Activated CD8-positive, alpha-beta memory T cell treated with anti-CD3 and anti-CD28 coated beads for 48 hours (primary cell): ENCODE measurements at regions not wholly inside any gene's neighbourhood (a gene's known extent, or its start where the extent isn't known, plus 50 kb on each side); places are given as distances from the start of the nearest gene placed in this dataset.
"Not testable (repeated sequence)": the region's sequence is repeated elsewhere in the genome, so short reads cannot be mapped to it uniquely, and the experiment has no call there.

Experiments
- DNase-seq, 3 experiments: peaks; one replicate each; pipeline ENCODE4 v3.0.0-alpha.2; 2020; ENCODE audit warnings: low read depth in 2 of 3, low spot score in 2 of 3

DNA sequence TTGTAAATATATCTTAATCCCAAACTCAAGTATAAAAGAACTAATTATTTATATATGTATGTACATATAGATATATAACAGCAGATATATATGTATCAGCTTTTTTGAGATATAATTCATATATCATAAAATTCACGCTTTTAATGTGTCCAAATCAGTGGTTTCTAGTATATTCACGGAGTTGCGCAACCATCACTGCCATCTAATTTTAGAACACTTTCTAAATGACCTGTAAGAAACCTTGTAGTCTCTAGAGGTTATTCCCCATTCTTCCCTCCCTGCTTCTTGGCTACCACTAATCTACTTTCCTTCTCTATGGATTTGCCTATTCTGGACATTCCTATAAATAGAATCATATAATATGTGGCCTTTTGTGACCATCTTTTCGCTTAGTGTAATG, 163.5 kb upstream of the TCF4 start:
- DNase-seq: no peak

DNA sequence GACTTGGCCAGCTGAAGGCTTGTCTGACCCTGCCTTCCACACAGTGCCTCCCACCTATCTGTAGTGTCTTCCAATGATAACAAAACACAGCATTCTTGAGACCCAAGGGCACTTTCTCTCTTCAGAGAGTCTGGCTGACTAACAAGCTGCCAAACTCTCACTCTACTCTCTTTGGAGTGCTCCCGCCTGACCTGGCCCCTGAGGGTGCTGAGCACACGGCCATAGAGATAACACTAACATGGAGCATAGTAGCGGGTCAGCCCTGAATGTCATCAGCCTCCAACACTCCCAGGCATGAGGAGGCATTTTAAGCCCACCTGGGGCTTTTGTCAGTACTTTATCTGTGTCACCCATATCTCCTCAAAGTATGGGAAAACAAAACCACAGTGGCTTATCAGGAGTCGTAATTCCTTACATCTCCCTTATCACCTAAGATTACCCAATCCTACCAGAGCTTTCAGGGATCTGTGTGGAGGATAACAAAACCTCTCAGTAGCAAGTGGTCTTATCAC, 160.3 kb upstream of the TCF4 start:
- no peak for DNase-seq

DNA sequence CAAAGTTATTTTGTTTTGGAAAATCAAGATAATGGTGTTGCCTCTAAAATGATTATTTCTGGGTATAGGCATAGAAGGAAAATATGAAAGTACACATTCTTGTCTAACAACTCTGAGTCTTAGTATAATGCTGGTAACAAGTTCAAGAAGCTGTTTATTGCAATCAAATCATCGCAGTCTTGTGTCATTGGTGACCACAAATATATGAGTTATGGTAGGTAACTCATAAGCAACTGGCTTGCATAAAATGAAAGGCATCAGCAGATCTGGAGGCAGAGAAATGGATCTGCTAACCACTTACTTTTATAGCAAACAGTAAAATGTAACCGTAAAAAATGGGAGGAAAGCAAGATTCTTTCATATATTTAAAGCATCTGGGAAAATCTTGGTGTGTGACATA, 156.2 kb upstream of the TCF4 start:
- DNase-seq: no peak

DNA sequence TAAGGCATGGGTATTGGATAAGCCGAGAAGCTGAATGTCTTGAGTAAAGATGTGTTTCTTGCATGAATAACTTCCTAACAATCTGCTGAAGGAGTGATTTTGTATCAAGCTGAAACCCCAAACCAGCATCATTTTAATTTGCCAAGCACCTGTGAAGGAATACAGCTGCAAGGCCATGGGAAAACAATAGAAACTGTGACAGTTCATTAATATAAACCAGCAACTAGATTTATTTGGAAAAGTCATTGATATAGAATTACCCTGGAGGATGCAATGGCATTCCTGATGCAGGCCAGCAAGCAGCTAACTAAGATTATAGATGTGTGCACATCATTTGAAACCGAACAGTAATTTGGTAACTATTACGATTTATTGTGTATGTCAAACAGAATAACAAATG, 155.7 kb upstream of the TCF4 start:
- DNase-seq: no peak

DNA sequence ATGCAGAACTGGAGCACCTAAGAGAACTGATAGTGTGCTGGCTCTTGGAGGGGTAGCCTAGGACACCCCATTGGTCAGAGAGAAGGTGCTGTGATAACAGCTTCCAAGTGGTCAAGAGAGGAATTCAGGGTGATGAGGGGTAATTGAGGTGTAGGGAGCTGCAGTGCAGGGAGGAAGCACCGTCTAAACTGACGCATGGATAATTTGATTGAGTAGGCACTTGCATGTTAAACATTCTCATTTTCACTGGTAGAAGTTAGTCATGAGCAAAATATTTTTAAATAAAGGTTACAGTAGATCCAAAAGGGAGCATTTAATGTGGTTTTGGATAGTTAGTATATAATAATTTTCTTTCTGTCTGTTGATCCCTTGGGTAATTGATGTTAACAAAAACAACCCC, 155.1 kb upstream of the TCF4 start:
- DNase-seq: no peak

DNA sequence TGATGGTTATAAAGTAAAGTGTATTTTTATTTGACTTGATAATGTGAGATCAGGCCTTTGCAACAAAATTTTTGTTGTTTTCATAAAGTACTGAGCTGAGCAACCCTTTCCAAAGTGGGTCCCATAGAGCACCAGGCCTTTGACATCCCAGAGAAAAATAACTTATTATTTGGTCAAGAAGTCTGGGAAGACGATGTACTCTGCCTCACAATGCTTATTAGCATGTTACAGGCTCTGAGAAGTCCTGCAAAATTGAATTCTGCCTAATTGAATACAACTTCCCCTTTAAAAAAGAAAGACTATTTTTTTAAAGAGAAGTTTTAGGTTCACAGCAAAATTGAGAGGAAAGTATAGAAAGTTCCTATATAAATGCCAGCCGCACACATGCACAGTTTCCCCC, 151.5 kb upstream of the TCF4 start:
- no peak for DNase-seq

DNA sequence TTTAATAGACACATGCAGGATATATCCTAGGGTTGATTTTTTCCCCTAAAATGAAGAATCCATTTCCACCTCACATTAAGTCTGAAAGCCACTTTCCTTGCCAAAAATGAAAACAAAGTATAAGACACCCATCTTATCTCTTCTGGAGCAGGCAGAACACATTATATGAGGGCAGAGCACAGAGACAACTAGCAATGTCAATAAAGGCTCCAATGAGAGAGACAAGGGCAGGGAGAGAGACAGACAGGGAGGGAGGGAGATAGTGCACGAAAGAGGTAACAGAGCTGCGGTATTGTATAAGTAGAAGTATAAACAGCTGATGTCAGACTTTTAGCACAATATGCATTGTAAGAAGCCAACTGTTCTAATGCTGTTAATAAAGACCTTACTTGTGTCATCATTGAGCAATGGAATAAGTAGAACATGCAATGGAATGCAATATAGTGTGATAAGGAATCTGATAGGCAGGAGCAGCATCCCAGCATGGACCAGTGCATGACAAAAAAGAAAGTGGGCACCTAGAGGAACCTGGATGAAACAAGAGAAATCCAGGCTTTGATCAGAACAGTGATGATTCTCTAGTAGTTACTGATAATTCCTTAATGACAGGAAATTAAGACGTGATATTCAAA, 150.6 kb upstream of the TCF4 start:
- DNase-seq: no peak

DNA sequence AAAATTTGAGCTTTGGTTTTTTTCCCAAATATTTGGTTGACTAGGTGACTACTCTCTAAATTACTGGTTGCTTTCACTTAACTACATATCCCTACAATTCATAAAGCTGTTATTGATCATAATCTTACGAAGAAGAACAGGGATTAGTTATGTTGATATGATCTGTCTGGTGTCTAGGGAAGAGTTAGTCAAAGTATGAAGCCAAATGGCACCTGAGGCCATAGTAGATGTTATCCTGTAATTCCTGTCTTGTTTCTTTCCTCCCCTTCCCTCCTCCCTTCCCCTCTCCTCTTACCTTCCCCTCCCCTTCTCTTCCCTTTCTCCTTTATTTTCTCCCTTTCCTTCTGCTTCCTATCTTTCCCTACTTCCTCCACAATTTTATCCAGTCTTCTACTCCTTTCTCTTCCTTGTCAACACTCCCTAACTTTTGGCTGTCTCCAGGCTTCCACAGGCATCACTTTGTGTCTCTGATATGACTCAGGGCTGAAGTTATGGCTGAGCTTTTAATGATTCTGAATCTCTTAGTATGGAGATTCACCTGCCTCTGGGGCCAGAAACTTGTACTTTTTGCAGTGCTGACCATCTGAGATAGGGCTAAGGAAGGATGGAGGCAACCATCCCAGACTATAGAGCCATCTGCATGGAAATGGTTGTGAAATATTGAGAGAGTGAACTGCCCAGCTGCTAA, 149.9 kb upstream of the TCF4 start:
- DNase-seq: no peak

DNA sequence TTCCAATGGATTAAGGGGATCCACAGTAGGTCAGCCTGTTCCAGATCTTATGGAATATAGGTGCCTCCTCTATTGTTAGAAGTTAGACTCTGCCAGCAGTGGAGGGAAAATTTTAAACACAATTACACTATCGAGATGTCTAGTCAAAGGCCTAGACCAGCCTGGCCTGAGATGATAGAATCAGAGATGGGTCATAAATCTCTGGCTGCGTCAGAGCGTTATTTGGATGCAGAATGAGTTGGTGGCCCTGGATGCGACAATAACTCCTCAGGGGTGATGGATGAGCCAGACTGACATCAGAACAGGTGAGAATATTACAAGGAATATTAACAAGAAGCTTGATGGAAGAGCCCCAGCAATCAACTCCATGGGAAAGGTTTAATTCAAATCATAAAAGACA, 149.3 kb upstream of the TCF4 start:
- no peak for DNase-seq

DNA sequence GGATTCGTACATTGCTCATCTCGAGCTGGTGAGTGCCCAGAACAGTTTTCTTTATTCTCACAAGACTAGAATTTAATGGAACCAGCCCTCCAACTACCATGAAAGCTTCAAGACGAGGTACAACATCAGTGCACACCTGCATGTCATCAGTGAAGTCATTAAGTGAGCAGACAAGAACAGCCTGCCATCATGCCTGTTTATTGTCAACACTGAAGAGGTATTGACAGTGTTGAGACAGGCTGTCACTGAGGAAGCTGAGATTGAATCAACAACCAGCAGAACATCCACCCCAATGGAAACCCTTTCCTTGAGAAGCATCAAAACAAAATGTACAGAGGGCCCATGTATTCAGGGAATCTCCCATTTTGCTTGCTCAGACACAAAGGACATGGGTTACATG, 148.0 kb upstream of the TCF4 start:
- DNase-seq: no peak

DNA sequence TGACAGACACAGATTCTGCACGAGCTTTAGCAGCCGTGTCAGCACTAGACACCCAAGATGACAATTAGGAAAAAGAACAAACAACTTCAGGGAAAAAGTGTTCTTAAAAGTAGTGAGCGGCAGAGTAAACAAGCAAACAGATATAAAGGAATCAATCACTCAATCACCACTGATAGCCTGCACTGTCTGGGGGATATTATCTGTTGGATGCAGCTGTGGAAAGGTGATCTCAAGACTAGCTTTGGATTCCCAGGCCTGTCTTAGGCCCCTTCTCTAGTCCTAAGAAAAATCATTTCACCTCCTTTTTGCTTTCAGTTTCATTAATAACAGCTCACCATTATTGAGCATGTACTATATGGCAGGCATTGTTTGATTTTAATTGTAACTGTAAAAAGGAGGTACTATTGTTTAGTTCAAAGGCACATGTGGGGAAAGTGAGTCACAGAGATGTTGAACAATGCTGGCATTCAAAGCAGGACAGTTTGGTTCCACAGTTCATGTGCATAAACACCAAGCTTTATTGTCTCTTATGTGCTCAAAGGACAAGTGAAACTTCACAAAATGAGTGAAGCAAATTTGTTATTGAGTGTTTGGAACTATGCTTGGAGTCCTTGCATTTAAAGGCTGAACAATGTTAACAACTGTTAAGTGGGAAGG, 147.3 kb upstream of the TCF4 start:
- no peak for DNase-seq

DNA sequence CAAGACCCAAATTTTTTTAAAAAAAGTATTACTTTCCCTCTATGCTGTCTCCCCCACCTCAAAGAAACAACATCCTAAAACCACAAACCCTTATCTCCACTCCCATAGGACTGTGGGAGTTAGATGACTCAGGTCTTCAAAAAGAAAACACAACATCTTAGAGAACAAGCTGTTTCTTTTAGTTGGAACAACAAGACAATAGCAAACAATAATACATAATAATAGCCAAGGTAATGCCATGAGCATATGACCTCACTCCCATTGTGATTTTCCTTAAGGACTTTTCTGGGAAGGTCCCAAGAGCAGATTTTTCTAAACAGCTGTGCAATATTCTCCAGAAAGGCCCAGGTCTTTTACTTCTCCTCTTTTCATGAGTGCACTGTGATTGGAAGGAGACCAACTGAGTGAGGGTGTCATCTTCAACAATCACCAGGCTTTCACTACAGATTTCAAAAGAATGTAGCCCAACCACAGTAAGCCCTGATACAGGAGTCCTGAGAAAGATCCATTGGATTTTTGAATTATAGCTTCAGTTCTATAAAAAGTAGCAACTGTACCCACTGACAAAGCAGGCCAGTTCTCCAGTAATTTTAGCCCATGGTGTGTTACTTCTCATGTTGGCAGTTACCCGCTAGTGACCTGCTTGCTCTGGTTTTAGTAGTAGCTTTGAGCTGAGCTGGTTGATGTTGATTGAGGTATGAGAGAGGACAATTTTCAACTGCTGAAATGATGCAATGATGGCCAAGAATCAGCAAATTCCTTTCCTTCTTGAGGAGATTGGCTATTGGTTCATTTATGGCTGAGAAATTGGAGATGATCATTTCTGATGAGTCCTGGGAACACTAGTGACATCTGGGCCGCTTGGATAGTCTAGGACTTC, 144.5 kb upstream of the TCF4 start:
- no peak for DNase-seq

DNA sequence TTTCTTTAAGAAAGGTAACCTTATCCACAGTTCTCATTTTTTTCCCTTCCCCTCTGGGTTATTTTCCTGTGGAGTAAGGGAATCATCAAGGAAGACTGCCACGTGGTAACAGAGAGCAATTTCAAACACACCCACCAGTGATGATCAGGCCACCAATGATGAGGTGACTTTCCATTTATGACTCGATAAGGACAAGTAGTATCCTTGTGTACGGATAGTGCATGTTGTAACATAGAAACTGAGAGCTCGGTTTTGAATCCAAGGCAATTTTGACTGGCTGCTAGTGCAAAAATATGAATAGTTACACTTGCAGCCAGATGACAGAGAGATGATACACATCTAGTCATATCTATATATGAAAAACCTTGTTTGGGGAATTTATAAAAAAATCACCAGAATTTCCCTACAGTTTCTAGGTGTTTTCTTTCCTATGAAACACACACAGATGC, 143.6 kb upstream of the TCF4 start:
- no peak for DNase-seq

DNA sequence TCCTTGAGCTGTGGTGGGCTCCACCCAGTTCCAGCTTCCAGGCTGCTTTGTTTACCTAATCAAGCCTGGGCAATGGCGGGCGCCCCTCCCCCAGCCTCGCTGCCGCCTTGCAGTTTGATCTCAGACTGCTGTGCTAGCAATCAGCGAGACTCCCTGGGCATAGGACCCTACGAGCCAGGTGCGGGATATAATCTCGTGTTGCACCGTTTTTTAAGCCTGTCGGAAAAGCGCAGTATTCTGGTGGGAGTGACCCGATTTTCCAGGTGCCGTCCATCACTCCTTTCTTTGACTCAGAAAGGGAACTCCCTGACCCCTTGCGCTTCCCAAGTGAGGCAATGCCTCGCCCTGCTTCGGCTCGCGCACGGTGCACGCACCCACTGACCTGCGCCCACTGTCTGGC, 133.0 kb upstream of the TCF4 start:
- DNase-seq: not testable (repeated sequence)

DNA sequence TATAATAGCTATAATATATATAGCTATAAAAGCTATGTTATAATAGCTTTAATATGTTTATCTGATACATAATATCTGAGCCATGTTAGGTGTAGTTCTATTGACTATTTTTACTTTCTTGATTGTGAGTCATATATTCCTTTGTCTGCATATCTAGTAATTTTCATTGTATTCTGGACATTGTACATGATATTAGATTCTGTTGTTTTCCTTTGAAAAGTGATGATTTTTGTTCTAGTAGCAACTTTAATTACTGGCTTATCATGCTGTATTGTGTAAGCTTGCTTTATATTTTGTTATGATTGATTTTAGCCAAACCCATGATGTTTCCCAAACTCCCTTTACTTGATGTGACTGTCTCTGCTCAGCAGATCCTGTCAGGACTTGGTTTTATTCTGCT, 125.7 kb upstream of the TCF4 start:
- no peak for DNase-seq

DNA sequence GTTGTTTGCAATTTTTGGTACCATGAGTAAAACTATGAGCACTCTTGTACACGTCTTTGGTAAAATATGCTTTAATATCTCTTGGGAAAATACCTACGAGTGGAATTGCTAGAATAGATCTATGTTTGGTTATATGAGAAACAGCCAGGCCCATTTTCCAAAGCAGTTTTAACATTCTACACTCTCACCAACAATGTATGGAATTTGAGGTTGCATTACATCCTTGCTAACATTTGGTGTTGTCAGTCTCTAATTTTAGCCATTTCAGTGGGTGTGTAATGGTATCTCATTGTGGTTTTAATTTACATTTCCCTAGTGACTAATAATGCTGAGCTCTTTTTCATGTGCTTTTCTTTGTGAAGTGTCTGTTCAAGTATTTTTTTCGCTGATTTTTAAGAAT, 118.9 kb upstream of the TCF4 start:
- no peak for DNase-seq

DNA sequence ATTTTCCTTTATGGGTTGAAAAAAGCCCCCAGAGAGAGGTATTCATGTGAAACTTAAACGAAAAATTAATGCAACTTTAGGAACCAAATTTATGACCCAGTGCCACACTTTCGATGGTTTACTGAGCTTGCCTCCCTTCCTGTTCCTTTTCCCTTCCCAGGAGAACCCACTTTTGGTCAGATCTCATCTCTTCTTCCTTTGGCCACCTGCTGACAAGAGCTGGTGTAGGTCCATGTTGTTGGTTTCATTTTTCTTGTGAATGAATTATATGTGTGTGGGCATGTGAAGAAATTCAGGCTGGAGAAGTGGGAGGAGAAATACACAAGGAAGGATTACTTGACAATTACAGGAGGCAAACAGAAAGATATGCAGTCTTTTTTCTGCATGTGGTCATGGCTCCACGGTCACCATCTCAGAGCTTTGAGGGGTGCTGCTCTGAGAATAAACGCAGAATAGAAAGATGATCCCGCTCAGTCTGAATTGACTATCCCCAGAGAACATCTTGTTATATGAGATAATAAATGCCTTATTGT, 111.3 kb upstream of the TCF4 start:
- no peak for DNase-seq

DNA sequence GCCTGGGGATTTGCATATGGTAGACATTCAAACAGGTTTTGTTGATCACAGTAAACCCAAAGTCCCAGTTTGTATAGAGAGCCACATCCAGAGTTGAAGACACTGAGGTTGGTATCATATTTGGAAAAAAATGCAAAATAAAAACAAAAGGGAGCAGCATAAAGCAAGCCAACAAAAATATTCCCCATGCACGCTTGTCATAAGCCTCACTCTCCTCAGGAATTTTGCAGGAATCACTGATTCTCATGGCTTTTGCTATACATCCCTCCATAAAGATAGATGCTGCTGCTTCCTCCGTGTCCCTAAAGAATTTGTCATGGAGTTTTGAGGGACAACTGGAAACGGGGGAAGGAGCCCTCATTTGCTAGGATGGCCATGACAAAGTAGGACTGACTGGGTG, 108.8 kb upstream of the TCF4 start:
- no peak for DNase-seq

DNA sequence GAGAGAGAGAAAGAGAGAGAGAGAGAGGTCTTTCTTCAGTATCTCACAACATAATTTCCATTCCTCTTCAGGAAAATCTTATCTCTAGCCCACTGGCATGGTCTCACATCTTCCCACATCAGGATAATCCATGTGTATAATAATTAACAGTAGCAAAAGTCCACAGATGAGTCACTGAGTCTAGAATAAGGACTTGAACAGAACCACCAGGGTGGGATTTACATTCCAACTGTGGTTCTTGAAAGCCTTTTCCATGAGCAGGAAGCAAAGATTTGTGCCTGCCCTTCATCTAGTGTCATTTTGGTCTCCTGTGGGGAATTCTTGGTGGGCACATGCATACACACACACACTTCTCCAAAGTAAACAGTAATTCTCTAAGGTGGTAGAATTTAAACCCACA, 107.1 kb upstream of the TCF4 start:
- DNase-seq: no peak

DNA sequence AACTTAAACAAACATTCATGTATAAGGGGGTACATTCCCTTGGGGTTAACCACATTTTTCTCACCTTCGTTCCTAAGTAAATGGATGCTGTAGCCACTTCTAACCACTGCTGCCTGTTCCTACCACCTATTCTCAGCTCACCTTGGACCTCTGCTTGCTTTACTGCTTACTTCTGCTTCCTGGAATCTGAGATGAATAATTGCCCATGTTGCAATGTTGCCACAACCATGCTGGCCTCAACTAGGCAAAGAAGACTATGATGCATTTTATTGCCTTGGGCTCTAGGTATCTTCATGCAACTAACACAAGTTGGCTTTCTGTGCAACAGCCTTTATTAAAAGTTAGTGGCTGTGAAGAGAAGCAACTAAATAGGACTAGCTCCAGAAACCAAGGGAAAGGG, 106.3 kb upstream of the TCF4 start:
- DNase-seq: no peak

DNA sequence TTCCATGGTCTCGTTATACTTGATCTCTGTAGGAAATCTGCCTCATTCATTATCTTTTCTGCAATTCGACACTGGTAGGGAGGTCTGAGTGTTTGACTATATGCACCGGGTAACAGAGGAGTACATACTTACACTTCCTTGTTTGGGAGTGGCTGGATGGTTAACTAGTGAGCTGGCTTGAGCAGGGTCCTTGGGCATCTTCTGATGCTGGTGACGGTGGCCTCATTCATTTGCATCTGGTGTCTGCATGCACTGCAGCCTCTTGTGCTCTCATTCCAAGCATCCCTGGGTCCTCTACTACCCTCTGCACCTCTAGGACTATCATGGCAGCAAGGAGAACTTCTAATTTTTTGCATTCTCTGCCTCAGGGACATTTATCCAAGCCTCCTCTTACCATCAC, 100.0 kb upstream of the TCF4 start:
- no peak for DNase-seq
